ENCODE measurements at regions not wholly inside any gene's neighbourhood (a gene's known extent, or its start where the extent isn't known, plus 50 kb on each side); places are given as distances from the start of the nearest gene placed in this dataset.

DNA sequence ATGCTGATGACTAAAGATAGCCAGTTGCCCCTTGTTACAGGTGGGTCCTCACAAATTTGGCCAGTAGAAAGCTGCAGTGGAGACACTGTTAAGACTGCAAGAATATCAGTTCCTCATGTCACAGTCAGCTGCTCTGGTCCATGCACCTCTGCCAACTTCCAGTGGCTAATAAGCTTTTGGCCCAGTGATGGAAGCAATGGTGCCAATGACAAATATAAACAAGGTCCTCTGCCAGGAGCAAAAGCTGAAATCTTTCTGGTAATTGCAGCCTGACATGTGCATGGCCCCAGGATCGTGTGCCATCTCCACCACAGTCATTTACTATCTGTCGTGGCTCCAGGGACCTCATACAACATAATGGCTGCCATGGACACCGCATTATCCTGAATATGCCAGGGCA lies 85.4 kb upstream of the TMEM260 start:
- DNase-seq (ENCODE audit: insufficient read length, low spot score) (no peak), FAIRE-seq (no peak)
- TF ChIP-seq, protein P1, sequence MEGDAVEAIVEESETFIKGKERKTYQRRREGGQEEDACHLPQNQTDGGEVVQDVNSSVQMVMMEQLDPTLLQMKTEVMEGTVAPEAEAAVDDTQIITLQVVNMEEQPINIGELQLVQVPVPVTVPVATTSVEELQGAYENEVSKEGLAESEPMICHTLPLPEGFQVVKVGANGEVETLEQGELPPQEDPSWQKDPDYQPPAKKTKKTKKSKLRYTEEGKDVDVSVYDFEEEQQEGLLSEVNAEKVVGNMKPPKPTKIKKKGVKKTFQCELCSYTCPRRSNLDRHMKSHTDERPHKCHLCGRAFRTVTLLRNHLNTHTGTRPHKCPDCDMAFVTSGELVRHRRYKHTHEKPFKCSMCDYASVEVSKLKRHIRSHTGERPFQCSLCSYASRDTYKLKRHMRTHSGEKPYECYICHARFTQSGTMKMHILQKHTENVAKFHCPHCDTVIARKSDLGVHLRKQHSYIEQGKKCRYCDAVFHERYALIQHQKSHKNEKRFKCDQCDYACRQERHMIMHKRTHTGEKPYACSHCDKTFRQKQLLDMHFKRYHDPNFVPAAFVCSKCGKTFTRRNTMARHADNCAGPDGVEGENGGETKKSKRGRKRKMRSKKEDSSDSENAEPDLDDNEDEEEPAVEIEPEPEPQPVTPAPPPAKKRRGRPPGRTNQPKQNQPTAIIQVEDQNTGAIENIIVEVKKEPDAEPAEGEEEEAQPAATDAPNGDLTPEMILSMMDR (IDR thresholded peaks at IDR 0.05; ENCODE audit: insufficient read depth, missing control alignments): no peak

DNA sequence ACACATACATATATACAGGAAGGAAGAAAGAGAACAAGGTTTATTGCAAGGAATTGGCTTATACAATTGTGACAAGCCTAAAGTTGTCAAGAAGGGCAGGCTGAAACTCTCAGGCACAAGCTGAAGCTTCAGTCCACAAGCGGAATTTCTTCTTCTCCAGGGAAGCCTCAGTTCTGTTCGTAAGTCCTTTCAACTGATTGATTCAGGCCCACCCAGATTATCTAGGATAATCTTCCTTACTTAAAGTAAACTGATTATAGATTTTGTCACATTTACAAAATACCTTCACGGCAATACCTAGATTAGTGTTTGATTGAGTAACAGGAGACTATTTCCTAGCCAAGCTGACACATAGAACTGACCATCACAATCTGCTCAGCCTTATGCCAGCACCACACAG lies 81.5 kb upstream of the TMEM260 start:
- DNase-seq (ENCODE audit: insufficient read length, low spot score) (no peak), FAIRE-seq (peak; percentile 90)
- TF ChIP-seq, protein P1 (IDR thresholded peaks at IDR 0.05; ENCODE audit: insufficient read depth, missing control alignments): no peak

DNA sequence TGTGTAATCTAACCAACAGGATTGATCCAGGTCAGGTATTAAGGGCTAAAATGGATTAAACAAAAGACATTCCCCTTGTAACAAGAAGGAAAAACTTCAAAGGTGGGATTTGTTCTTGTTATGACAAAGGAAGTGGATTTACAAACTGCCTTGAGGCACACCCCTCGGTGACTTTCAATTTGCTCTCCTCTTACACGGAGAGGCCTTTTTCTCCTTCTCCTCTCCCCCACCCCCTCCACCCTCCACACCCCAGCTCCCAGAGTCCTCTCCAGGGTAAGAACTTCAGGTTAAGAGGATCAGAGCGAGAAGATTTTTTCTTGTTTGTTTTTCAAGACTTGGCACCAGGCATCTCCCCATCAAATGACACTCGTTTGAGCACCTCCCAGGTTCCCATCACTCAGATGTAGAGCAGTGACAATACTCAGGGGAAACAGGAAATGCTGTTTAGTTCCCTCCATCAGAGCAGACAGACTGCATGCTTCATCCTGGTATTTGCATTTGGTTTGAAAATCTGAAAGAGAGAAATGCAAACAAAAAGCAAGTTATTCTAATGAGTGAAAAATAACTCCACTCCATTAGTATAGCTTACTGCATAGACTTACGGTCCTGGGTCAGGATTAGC lies 77.6 kb upstream of the TMEM260 start:
- DNase-seq (ENCODE audit: insufficient read length, low spot score) (no peak), FAIRE-seq (no peak)
- TF ChIP-seq, protein P1 (IDR thresholded peaks at IDR 0.05; ENCODE audit: insufficient read depth, missing control alignments): no peak

DNA sequence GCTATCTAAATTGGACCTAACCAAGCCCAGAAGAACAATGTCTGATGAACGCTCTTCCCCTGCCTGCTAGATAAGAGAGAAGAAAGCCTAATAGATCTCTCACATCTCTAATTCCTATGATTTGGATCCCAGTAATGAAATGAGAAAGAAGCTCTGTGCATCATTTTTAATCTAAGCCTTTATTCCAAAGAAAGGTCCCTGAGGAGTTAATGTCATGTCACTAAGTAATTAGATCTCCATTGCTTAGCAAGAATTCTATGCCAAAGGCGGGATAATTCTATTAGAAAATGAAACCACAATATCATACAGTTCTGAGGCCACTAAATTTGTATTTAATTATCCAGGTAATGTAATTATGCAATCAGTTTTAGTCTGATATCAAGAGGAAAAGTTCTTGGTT lies 74.2 kb upstream of the TMEM260 start:
- FAIRE-seq: no peak
- peak; percentile 23 for DNase-seq (ENCODE audit: insufficient read length, low spot score)

DNA sequence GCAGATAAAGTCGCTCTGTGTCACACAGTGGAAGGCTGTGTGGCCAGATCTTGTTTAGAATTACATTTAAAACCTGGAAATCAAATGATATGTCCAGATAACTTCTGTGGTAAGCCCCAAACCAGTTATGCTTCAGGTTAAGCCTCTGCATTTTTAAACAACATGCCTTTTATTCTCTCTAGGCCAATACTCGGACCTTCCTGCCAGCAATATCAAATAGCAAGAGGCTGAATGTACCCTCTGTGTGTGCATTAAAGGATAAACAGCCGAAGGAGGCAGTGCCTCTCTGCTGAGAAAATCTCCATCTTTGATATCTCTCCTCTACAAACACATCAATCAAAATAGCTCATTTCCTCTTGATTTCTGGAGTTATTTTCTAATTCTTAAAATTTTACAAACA lies 67.1 kb upstream of the TMEM260 start:
- FAIRE-seq: no peak
- TF ChIP-seq, protein P1 (IDR thresholded peaks at IDR 0.05; ENCODE audit: insufficient read depth, missing control alignments): no peak

More for the DNA sequence above, 74.2 kb upstream of the TMEM260 start:
- TF ChIP-seq, protein P1 (IDR thresholded peaks at IDR 0.05; ENCODE audit: insufficient read depth, missing control alignments): no peak

DNA sequence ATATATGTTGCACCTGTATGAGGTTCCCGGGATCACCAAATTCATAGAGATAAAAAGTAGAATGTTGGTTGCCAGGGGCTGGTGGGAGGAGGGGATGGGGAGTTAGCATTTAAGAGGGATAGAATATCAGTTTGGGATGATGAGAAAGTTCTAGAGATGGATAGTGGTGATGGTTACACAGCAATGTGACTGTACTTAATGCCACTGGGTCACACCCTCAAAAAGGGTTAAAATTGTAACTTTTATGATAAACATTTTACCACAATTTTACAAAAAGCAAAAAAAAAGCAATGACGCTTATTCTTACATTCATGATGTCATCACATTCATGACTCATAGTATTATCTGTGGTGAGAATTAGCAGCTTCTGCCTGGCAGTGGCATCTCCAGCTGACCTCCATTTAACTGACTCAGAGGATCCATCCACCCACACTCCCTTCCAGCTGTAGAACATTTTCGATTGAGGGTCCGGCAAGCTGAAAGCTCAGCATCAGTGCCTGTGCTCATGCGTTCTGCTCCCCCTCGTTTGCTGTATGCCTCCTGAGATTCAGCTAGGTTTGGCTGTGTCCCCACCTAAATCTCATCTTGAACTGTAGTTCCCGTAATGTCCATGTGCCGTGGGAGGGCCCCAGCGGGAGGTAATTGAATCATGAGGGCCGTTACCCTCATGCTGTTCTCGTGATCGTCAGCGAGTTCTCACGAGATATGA lies 64.8 kb upstream of the TMEM260 start:
- TF ChIP-seq, protein P1 (IDR thresholded peaks at IDR 0.05; ENCODE audit: insufficient read depth, missing control alignments): no peak
- DNase-seq (ENCODE audit: insufficient read length, low spot score): no peak
- no peak for FAIRE-seq

More for the DNA sequence above, 67.1 kb upstream of the TMEM260 start:
- no peak for DNase-seq (ENCODE audit: insufficient read length, low spot score)

DNA sequence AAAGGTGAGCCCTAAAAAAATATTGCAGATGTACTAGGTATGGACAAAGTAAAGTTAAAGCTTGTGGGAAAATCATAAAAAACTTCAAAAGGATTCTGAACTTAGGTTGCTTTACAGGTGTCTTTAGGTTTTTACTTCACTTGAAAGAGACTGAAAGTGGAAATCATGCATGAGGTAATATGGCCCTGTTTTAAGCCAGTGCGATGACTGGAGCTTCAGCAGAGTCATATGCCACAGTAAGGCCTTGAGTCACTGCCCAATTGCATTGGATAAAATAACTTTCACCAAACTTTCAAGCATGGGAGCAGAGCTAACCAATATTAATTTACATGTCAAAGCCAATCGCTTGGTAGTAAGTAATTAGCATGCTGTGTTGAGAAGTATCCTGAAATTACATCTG lies 63.9 kb upstream of the TMEM260 start:
- FAIRE-seq (no peak), DNase-seq (ENCODE audit: insufficient read length, low spot score) (no peak)
- TF ChIP-seq, protein P1 (IDR thresholded peaks at IDR 0.05; ENCODE audit: insufficient read depth, missing control alignments): no peak
